GM23248 (cell line): ENCODE measurements at regions not wholly inside any gene's neighbourhood (a gene's known extent, or its start where the extent isn't known, plus 50 kb on each side); places are given as distances from the start of the nearest gene placed in this dataset.

Experiments
- EZH2 ChIP-seq: fragments of 200-600 bp; sonication (generic); IDR thresholded peaks from 2 replicates; pipeline ENCODE4 v1.6.1; 2018; ENCODE audit warnings: antibody characterized with exemption, mild to moderate bottlenecking; ENCODE audit not compliant: insufficient read depth, poor library complexity, severe bottlenecking
- EZH2phosphoT487 ChIP-seq: fragments of 200-600 bp; sonication (generic); IDR thresholded peaks from 2 replicates; pipeline ENCODE4 v1.6.1; 2018; ENCODE audit warnings: antibody characterized with exemption, moderate library complexity, mild to moderate bottlenecking, low read depth; ENCODE audit not compliant: insufficient read depth

DNA sequence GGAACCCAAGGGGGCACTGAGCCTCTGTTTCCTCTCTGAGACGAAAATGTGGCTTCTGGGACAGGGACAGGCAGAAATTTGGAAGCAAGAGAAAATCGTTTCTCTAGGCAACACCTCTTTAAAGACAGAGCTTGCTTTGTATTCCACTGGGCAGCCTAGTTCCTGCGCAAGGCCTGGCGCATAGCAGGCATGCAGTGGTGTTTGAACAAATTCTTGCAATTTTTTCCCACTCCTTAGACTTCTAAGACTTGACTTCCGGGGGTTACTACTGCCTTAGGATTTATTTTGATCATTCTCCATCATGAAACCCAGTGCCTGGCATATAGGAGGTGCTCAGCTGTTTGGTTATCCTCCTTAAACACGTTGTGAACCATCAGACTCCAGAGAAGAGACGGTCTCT lies 249.0 kb upstream of the KCNG1 start:
- TF ChIP-seq EZH2 (no peak), EZH2phosphoT487 (no peak)
